ENCODE measurements at regions not wholly inside any gene's neighbourhood (a gene's known extent, or its start where the extent isn't known, plus 50 kb on each side); places are given as distances from the start of the nearest gene placed in this dataset.

DNA sequence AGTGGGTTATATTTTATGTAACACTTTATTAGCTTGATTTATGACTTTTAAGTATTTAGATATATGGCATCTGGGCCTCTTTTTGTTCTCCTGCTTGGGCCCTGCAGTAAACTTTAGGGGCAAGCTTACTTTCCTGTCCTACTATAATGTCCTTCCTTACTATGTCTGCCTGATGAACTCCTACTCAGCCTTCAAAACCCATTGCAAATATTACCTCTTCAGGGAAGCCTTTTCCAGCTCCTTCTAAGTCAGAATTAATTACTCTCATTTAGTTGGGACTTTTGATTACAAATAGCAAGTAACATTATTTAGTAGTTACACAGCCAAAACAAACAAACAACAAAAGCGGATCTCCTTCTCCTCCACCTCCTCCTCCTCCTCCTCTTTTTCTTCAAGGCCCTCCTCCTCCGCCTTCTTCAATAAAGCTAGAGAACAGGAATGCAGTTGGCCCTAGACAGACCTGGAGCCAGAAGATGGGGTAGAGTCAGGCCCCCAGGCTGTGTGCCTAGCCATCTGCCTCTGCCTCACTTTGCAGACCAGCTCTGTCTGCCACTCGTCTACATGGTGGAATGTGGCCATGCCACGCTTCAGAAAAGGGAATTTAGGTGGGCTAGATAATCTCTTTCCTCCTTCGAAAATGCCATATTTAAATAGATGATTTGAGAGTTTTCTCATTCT is 301.2 kb downstream of the SP3 start:
- DNase-seq, result no peak
- H3K4me3 ChIP-seq (ENCODE audit: insufficient read depth, low read depth, low read length, poor library complexity, severe bottlenecking), result no peak overlapping the region
- H3K27me3 ChIP-seq (replicated peaks; ENCODE audit: control insufficient read depth, insufficient read depth, low read length, poor library complexity, severe bottlenecking), result peaks cover 3% of the 10 kb centered on the region
- H3K9me3 ChIP-seq (ENCODE audit: control insufficient read depth, low read length), result no peaks in the 10 kb centered on the region
- H3K36me3 ChIP-seq (ENCODE audit: control insufficient read depth, insufficient read depth, low read length), result no peaks in the 10 kb centered on the region
- H3K27ac ChIP-seq (ENCODE audit: insufficient read depth, low read length, poor library complexity, severe bottlenecking), result no peak overlapping the region
- no peaks in the 10 kb centered on the region for H3K4me1 ChIP-seq (ENCODE audit: control insufficient read depth, insufficient read depth, low read length, poor library complexity, severe bottlenecking)

DNA sequence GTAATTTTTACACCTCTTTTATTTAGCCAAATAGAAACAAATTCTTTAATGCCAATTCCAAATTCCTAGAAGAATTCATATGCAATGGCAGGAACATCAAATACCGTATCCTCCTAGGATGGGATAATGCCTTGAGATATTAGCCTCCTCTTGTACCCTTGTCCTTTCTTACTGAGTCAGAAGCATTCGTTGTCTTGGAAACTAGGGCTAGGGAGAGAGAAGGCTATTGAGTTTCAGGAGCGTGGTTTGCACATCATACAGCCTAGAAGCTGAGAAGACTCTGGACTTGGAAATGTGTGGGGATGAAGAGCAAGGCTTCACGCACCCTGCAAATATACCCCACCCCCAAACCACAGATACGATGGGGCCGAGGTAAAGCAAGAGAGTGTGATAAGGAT is 300.7 kb downstream of the SP3 start:
- DNase-seq, result no peak
- H3K4me1 ChIP-seq (ENCODE audit: control insufficient read depth, insufficient read depth, low read length, poor library complexity, severe bottlenecking), result no peaks in the 10 kb centered on the region
- no peak overlapping the region for H3K4me3 ChIP-seq (ENCODE audit: insufficient read depth, low read depth, low read length, poor library complexity, severe bottlenecking)
- H3K36me3 ChIP-seq (ENCODE audit: control insufficient read depth, insufficient read depth, low read length), result no peaks in the 10 kb centered on the region
- H3K9me3 ChIP-seq (ENCODE audit: control insufficient read depth, low read length), result no peaks in the 10 kb centered on the region
- no peak overlapping the region for H3K27ac ChIP-seq (ENCODE audit: insufficient read depth, low read length, poor library complexity, severe bottlenecking)
- peaks cover 3% of the 10 kb centered on the region for H3K27me3 ChIP-seq (replicated peaks; ENCODE audit: control insufficient read depth, insufficient read depth, low read length, poor library complexity, severe bottlenecking)

DNA sequence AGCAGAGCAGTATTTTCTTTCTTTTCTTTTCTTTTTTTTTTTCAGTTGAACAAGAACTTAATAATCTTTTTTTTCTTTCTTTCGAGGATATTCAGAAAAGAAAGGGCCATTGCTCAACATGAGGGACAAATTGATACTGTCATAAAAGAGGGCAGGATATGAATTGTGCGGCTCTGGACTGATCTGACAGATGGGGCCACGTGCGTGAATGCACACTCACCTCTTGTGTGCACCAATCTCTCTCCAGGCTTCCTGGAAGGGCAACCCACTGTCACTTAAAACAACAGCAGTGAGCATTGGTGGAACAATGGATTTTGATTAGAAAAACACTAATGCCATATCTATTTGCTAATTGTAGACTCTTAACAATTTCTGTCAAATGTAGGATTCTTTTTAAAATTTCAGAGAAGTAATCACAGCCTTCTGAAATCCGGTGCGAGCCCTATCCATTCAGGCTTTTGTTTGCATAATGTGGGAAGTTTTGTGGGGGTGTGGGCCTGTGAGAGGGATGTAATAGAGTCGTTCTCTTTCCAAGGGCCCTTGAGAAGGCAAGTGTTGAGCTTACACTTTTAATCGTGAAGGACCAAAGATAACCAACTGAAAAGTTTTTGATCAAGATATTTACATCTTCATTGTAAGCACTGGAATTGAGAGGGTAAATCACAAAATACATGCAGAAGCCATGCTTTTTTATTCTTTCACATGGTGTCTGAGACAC is 298.8 kb downstream of the SP3 start:
- no peaks in the 10 kb centered on the region for H3K36me3 ChIP-seq (ENCODE audit: control insufficient read depth, insufficient read depth, low read length)
- H3K4me1 ChIP-seq (ENCODE audit: control insufficient read depth, insufficient read depth, low read length, poor library complexity, severe bottlenecking), result no peaks in the 10 kb centered on the region
- no peaks in the 10 kb centered on the region for H3K9me3 ChIP-seq (ENCODE audit: control insufficient read depth, low read length)
- peaks cover 3% of the 10 kb centered on the region for H3K27me3 ChIP-seq (replicated peaks; ENCODE audit: control insufficient read depth, insufficient read depth, low read length, poor library complexity, severe bottlenecking)
- H3K27ac ChIP-seq (ENCODE audit: insufficient read depth, low read length, poor library complexity, severe bottlenecking), result no peak overlapping the region
- no peak overlapping the region for H3K4me3 ChIP-seq (ENCODE audit: insufficient read depth, low read depth, low read length, poor library complexity, severe bottlenecking)
- no peak for DNase-seq

DNA sequence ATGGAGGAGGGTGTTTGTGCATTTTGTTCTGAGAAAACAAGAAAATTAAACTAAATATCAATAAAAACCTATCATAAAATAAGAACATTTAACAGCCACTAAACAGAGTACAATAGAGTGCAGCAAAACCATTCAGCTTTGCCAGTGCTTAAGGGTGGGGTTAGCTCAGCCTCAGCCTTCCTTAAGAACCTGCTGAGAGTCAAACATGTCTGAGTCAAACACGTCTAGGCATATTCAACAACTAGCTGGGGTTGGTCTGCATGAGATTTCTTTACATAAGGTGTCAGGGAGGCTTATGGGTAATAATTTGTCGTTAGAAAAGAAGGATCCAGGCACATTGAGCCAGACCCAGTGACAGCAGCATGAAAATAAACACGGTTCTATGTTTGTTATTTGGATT is 298.2 kb downstream of the SP3 start:
- Histone ChIP-seq H3K27ac (ENCODE audit: insufficient read depth, low read length, poor library complexity, severe bottlenecking) (no peak overlapping the region), H3K4me1 (ENCODE audit: control insufficient read depth, insufficient read depth, low read length, poor library complexity, severe bottlenecking) (no peaks in the 10 kb centered on the region)
- no peak for DNase-seq

DNA sequence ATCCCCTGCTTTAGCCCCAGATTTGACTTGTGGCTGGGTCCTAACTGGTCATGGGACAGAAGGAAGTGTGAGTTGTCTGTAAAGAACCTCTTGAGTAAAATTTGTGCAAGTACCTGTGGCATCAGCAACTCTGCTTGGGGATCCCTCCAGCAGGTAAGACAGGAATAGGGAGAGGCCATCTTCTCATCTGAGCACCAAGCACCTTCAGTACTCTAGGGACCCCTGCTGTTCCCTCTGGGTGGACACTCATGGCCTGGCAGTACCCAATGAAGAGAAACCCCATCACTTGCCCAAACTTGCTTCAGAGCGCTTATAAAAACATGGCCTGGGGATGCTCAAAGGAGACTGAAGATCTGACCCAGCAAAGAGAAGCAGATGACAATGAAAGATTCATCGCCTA is 297.8 kb downstream of the SP3 start:
- Histone ChIP-seq H3K4me3 (ENCODE audit: insufficient read depth, low read depth, low read length, poor library complexity, severe bottlenecking) (no peak overlapping the region), H3K27me3 (replicated peaks; ENCODE audit: control insufficient read depth, insufficient read depth, low read length, poor library complexity, severe bottlenecking) (peaks cover 3% of the 10 kb centered on the region), H3K4me1 (ENCODE audit: control insufficient read depth, insufficient read depth, low read length, poor library complexity, severe bottlenecking) (no peaks in the 10 kb centered on the region), H3K36me3 (ENCODE audit: control insufficient read depth, insufficient read depth, low read length) (no peaks in the 10 kb centered on the region), H3K27ac (ENCODE audit: insufficient read depth, low read length, poor library complexity, severe bottlenecking) (no peak overlapping the region), H3K9me3 (ENCODE audit: control insufficient read depth, low read length) (no peaks in the 10 kb centered on the region)
- DNase-seq, result no peak

More for the DNA sequence above, 298.2 kb downstream of the SP3 start:
- H3K27me3 ChIP-seq (replicated peaks; ENCODE audit: control insufficient read depth, insufficient read depth, low read length, poor library complexity, severe bottlenecking), result peaks cover 3% of the 10 kb centered on the region
- H3K4me3 ChIP-seq (ENCODE audit: insufficient read depth, low read depth, low read length, poor library complexity, severe bottlenecking), result no peak overlapping the region
- no peaks in the 10 kb centered on the region for H3K36me3 ChIP-seq (ENCODE audit: control insufficient read depth, insufficient read depth, low read length)
- no peaks in the 10 kb centered on the region for H3K9me3 ChIP-seq (ENCODE audit: control insufficient read depth, low read length)

DNA sequence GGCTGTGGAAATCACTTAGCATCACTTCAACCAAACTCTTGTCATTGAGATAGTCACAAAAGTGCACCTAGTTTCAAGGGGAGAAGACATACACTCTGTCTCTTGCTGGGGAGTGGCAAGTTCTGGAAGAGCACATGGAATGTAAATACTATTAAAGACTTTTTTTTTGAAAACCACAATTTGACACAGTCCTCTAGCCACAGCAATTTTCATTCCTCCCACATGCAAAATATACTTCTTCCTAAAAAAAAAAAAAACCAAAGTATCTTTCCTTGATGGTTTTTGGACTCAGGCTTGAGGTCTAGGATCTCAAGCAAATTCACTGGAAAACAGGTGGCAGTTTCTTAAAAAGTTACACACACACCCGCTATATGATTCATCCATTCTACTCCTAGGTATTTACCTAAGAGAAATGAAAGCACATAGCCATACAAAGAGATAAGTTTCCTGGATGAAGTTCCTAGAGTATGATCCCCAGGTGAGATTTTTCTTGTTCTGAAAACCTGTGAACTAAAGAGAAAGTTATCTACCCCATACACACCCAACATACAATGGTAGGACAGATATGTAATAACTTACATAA is 295.8 kb downstream of the SP3 start:
- H3K27ac ChIP-seq (ENCODE audit: insufficient read depth, low read length, poor library complexity, severe bottlenecking), result no peak overlapping the region
- no peak for DNase-seq
- H3K36me3 ChIP-seq (ENCODE audit: control insufficient read depth, insufficient read depth, low read length), result no peaks in the 10 kb centered on the region
- H3K4me1 ChIP-seq (ENCODE audit: control insufficient read depth, insufficient read depth, low read length, poor library complexity, severe bottlenecking), result no peaks in the 10 kb centered on the region
- H3K4me3 ChIP-seq (ENCODE audit: insufficient read depth, low read depth, low read length, poor library complexity, severe bottlenecking), result no peak overlapping the region
- H3K27me3 ChIP-seq (replicated peaks; ENCODE audit: control insufficient read depth, insufficient read depth, low read length, poor library complexity, severe bottlenecking), result peaks cover 3% of the 10 kb centered on the region
- no peaks in the 10 kb centered on the region for H3K9me3 ChIP-seq (ENCODE audit: control insufficient read depth, low read length)

DNA sequence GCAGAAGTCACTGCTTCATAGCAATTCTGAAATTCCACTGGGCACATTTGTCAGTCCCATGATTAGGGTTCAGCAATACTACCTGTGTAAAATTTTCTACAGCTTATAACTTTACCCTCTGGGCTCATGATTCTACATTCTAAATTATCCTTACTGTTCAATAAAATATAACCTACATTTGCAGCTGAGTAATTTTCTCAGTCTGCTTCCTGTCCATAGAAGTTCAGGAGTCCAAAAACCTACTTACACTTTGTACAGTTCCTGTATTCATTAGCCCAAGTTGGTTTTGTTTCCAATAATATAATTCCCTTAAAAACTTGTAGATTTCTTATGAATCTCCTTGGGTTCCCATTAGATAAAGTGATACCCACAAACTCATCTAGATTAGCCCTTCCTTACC is 295.3 kb downstream of the SP3 start:
- no peak overlapping the region for H3K4me3 ChIP-seq (ENCODE audit: insufficient read depth, low read depth, low read length, poor library complexity, severe bottlenecking)
- H3K4me1 ChIP-seq (ENCODE audit: control insufficient read depth, insufficient read depth, low read length, poor library complexity, severe bottlenecking), result no peaks in the 10 kb centered on the region
- H3K27ac ChIP-seq (ENCODE audit: insufficient read depth, low read length, poor library complexity, severe bottlenecking), result no peak overlapping the region
- H3K36me3 ChIP-seq (ENCODE audit: control insufficient read depth, insufficient read depth, low read length), result no peaks in the 10 kb centered on the region
- DNase-seq, result no peak
- no peaks in the 10 kb centered on the region for H3K9me3 ChIP-seq (ENCODE audit: control insufficient read depth, low read length)
- H3K27me3 ChIP-seq (replicated peaks; ENCODE audit: control insufficient read depth, insufficient read depth, low read length, poor library complexity, severe bottlenecking), result peaks cover 3% of the 10 kb centered on the region

DNA sequence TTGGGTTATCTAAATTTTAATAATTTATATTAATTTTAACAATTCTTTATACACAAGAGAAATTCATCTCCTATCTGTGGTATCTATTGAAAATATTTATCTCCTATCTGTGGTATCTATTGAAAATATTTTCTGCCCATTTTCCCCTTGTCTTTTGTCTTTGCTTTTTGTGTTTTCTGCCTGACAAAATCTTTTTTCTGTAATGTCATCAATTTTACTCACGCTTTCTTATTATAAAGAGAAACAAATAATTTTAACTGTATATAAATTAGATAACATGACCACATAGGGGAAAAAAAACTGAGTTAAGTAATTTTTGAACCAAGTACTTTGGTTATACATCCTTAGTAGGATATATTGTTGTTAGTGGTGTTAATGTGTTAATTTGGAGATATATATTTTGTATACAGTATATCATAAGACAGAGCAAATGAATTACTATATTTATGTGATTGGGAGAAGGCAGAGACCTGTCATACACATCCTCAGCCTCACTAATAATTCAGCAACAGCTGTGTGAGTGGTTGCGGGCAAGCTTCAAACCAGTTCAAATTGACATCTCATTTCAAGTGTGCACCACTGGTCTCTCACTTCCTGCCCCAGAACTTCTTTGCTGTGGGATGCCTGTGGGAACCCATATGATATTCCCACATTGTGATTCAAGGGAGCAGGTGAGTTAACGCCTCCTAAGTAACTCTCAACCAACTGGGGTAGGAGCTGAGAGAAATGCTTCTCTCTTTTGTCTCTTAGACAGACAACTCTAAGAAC is 292.4 kb downstream of the SP3 start:
- H3K4me3 ChIP-seq (ENCODE audit: insufficient read depth, low read depth, low read length, poor library complexity, severe bottlenecking), result no peak overlapping the region
- DNase-seq, result no peak
- H3K36me3 ChIP-seq (ENCODE audit: control insufficient read depth, insufficient read depth, low read length), result no peaks in the 10 kb centered on the region
- H3K27ac ChIP-seq (ENCODE audit: insufficient read depth, low read length, poor library complexity, severe bottlenecking), result no peak overlapping the region
- H3K9me3 ChIP-seq (ENCODE audit: control insufficient read depth, low read length), result no peaks in the 10 kb centered on the region
- H3K4me1 ChIP-seq (ENCODE audit: control insufficient read depth, insufficient read depth, low read length, poor library complexity, severe bottlenecking), result no peaks in the 10 kb centered on the region
- no peaks in the 10 kb centered on the region for H3K27me3 ChIP-seq (replicated peaks; ENCODE audit: control insufficient read depth, insufficient read depth, low read length, poor library complexity, severe bottlenecking)

DNA sequence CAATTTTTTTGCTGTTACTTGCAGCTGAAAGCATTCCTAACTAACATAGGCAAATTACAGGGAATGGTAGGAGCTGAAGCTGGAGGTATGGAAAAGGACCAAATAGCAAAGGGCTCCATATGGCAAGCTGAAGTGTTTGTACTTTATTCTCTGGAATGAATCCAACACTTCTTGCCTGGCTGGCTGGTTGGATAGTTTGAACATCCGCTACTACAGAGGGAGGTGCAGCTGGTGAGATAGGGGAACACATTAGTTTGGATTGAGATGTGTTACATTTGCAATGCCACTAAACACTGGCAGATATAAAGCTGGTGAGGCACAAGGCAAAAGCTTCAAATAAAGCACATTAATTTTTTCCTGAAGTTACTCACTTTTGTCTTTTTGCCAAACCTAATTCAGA is 291.5 kb downstream of the SP3 start:
- no peak overlapping the region for H3K27ac ChIP-seq (ENCODE audit: insufficient read depth, low read length, poor library complexity, severe bottlenecking)
- DNase-seq, result no peak
- H3K9me3 ChIP-seq (ENCODE audit: control insufficient read depth, low read length), result no peaks in the 10 kb centered on the region
- H3K4me1 ChIP-seq (ENCODE audit: control insufficient read depth, insufficient read depth, low read length, poor library complexity, severe bottlenecking), result no peaks in the 10 kb centered on the region
- no peaks in the 10 kb centered on the region for H3K36me3 ChIP-seq (ENCODE audit: control insufficient read depth, insufficient read depth, low read length)
- H3K4me3 ChIP-seq (ENCODE audit: insufficient read depth, low read depth, low read length, poor library complexity, severe bottlenecking), result no peak overlapping the region
- no peaks in the 10 kb centered on the region for H3K27me3 ChIP-seq (replicated peaks; ENCODE audit: control insufficient read depth, insufficient read depth, low read length, poor library complexity, severe bottlenecking)

DNA sequence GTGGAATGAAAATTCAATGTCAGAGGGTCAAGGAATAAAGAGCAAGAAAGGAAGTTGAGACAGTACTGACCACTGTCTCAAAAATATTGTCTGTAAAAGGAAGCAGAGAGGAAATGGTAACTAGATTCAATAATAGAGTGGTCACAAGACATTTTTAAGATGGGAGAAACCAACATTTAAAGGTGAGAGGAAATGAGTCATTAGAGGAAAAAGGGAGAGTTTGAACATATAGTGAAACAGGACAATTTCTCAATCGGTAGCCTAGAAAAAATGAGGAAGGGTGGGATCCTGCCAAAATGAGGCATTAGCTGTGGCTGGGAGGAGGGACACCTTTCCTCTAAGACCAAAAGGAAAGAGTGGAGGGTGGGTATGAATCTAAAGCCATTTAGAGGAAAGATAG is 288.5 kb downstream of the SP3 start:
- Histone ChIP-seq H3K27me3 (replicated peaks; ENCODE audit: control insufficient read depth, insufficient read depth, low read length, poor library complexity, severe bottlenecking) (no peaks in the 10 kb centered on the region), H3K9me3 (ENCODE audit: control insufficient read depth, low read length) (no peaks in the 10 kb centered on the region), H3K4me1 (ENCODE audit: control insufficient read depth, insufficient read depth, low read length, poor library complexity, severe bottlenecking) (no peaks in the 10 kb centered on the region), H3K36me3 (ENCODE audit: control insufficient read depth, insufficient read depth, low read length) (no peaks in the 10 kb centered on the region), H3K4me3 (ENCODE audit: insufficient read depth, low read depth, low read length, poor library complexity, severe bottlenecking) (no peak overlapping the region), H3K27ac (ENCODE audit: insufficient read depth, low read length, poor library complexity, severe bottlenecking) (no peak overlapping the region)
- DNase-seq, result no peak
